Skin epidermis (tissue), 12 donors: ENCODE measurements at regions not wholly inside any gene's neighbourhood (a gene's known extent, or its start where the extent isn't known, plus 50 kb on each side); places are given as distances from the start of the nearest gene placed in this dataset.

ENCODE experiments used
- H3K27ac ChIP-seq, 21 experiments: fragments of 200-600 bp; sonication (generic) in 11 of 21; one replicate each; pipeline ENCODE4 v1.5.0; 2020; ENCODE audit warnings: mild to moderate bottlenecking in 3 of 21, inconsistent platforms in 2 of 21, moderate library complexity in 2 of 21
- H3K4me3 ChIP-seq, 7 experiments: fragments of 200-600 bp; sonication (generic) in 2 of 7; one replicate each; pipeline ENCODE4 v1.5.0; 2020; ENCODE audit warnings: inconsistent platforms in 2 of 7, mild to moderate bottlenecking in 2 of 7, moderate library complexity in 1 of 7

DNA sequence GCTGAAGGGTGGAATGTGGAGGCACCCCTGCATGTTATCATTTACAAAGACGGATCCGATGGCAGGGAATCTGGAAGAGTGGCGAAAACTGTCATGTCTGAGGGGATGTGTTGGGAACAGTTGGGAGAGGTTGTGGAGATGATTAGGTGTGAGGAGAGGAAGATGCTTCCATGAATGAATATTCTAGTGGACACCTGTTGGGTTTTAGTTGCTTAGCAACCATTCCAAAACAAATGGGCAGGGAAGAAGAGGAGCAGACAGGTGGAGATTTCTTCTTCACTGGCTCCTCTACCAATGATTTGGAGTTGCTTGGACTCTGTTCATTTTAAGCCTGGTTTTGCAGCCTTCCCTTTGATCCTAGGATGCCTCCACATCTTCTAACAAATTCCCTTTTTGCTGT lies 465.3 kb upstream of the CLINT1 start:
- H3K4me3 ChIP-seq = no peak overlapping the region

DNA sequence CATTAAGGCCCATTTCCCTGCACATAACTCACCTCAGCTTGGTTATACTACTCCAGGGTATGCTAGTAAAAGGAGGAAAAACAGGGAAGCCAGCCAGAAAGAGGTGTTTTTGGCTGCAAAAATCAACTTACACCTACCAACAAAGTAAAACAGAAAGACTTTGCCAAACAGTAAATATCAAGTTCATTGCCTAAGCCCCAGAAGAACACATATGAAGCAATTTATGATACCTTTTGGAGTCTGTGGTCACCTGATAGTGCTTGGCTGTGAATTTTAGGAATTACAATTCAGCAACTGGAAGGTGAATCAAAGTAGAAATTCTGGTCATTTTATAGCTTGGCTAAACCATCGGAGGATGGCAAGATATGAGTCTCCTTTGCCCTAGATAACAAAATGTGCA lies 463.7 kb upstream of the CLINT1 start:
- no peak overlapping the region for H3K27ac ChIP-seq
- H3K4me3 ChIP-seq = no peak overlapping the region

More for the DNA sequence above, 465.3 kb upstream of the CLINT1 start:
- H3K27ac ChIP-seq = no peak overlapping the region

DNA sequence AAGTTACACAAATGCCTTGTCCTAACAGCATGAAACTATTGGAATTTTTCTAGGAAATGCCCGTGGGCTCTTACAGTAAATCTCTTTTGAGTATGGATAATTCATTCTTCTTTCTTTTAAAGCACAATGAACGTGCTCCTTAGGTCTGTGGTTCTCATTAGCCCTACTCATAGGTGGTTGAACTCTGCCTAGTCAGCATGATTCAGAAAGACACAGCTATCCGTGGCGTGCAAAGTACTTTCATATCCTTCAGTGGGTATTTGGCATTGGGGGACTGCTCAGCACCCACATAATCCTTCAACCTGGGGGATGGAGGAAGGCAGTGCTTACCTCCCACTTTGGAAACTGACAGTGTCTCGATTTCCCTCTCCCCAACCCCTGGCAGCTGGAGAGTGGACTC lies 462.0 kb upstream of the CLINT1 start:
- H3K27ac ChIP-seq = no peak overlapping the region
- H3K4me3 ChIP-seq = no peak overlapping the region

DNA sequence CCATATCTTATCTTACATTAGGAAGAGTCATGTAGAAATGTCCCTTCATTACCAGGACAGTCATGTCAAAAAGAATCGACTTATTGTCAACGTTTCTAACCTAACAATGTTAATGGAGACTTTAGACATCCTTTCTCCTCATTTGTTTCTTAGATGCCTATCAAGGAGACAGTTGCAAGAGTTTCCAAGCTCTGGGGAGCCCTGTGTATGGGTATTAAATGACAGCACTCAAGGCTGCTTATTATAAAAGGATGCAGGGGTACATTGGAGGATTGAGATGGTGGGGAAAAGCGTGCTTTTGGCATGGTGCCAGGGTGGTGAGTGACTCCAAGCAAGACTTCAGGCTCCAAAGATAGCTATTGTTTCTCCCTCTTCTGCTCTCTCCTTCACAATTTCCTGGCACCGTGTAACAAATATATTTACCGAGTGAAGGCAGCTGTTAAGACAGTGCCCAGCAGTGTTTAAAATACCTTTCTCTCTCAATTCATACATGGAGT lies 461.3 kb upstream of the CLINT1 start:
- no peak overlapping the region for H3K4me3 ChIP-seq
- no peak overlapping the region for H3K27ac ChIP-seq

DNA sequence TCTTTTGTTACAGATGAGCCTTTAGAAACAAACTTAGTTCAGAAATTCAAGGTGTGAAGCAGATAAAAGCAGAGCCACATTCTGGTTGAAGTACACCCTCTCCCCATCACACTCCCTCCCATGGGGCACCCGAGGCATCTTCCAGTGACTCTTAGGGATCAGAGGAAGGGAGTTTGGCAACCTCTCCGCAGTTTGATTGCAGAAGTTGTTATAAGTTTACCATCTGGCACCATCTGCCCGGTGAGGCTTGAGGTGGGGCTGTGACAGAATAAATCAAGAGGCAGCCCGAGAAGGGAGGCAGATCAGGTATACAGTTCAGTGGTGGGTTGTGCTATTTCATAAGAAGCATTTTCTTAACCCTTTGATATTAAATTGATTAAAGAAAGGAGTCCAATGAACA lies 458.6 kb upstream of the CLINT1 start:
- no peak overlapping the region for H3K27ac ChIP-seq
- no peak overlapping the region for H3K4me3 ChIP-seq

DNA sequence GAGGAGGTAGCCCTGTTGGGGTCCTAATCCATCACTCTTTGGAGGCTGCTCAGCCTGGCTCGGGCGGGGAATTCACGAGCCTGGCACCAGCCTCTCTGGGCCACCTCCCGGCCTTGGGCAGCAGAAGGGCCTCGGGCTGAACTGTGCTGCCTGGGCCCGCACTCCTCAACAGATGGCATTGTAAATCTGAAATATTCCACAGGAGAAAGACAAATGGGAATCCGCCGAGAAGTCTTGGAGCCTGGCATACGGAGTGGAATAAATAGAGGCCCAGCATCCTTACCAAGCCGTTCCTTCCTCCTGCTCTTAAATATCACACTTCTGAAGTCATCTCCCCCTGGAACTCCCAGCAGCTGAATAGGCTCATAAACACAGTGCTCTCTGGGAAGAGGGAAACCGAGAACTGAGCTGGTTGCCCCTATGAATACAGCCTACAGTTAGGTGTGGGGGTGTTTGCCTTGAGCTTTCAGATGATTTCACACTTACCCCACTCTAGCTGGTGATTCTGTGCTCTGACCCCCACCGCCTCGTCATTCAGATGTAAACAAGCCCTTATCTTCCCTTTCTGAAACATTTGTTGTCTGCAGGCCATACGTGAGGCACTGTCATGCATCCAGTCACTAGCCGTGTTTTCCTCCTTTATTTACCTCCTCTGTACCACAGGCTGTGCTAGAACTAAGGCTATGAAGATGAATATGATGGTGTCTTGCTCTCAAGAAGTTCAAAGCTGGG lies 455.0 kb upstream of the CLINT1 start:
- no peak overlapping the region for H3K27ac ChIP-seq
- H3K4me3 ChIP-seq = no peak overlapping the region

DNA sequence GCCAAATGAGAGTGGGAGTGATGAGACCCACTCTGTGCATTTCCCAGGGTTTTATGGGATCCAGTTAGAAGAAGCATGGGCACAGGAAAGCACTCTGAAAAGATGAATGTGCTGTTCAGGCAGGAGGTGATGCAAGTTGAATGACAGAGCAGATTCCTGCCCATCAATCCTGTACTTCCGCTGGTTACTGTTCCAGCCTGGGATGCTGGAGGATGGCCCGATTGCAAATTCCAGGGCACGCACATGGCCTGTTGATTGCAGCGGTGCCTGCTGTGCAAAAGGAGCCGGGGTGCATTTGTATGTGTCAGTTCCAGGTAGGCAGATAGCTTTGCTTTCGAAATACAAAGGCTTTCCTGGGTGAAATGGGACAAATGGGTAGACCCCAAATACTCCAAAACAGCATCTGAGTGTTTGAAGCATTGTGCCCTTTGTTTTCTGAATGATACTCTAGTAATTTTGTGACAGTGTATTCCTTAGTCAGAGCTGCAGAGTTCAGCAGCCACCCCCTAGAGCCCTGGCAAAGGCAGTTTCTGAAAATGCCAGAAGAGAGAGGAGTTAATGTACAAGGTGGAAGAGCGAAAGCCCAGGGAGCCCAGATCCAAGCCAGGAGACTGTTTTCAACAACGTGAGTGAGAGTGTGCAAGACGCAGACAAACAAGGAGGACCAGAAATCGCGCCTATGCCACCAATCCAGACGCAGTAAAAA lies 454.2 kb upstream of the CLINT1 start:
- H3K27ac ChIP-seq = no peak overlapping the region
- no peak overlapping the region for H3K4me3 ChIP-seq

DNA sequence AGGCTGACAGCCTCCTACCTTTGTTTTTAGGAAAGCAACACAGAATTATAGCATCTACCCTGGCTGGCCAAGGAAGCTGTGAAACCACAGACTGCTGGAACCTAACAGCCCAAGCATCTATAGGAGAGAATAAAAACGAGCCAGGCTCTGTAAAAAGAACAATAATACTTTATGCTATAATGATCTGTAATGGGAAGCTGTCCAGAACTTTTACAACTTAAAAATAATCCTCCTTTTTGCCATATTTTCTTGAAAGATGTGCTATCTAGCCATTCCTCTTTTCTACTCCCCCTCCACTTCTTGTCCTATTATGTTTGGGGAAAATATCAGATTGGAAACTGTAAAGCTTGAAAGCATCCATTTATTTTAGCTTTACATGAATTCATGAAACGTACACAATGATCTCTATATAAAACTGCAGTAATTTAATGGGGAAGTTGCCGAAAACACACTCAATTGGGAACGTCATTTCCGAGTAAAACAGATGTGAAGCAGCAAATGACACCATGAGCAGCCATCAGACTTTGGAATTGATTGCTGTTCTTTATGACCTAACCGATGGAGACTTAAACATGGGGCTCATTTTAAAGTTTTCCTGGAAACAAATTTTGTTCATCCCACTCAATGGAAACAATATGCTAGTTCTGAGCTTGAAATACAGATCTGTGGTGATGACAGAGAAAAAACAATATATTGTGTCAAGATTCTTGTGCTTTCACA lies 450.3 kb upstream of the CLINT1 start:
- Histone ChIP-seq H3K27ac (no peak overlapping the region), H3K4me3 (no peak overlapping the region)

DNA sequence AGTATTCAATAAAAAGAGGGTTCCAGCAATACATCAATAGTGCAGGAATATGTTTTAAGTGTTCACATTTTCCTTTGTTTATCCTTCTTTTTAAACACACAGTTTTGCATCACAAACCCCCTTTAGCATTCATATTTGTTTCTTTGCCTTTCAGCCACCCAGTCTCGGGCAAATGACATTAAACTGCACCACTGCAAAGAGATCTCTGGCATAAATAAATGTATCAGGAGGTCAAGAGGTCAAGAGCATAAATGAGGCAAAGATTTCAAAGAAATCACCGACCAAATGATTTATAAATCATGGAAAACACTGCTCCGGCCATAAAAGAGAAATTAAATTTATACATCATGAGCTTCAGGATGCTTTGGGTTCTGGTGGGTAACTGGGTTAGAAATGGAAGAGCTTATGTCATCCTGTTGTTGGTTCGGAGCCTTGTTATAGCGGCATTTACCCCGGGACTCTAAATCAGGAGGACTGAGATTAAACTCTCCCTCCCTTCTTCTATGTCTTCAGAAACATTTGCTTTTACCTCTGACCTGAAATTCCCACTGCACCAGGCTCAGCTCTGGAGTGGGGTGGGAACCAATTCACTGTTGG lies 449.6 kb upstream of the CLINT1 start:
- Histone ChIP-seq H3K27ac (no peak overlapping the region), H3K4me3 (no peak overlapping the region)

DNA sequence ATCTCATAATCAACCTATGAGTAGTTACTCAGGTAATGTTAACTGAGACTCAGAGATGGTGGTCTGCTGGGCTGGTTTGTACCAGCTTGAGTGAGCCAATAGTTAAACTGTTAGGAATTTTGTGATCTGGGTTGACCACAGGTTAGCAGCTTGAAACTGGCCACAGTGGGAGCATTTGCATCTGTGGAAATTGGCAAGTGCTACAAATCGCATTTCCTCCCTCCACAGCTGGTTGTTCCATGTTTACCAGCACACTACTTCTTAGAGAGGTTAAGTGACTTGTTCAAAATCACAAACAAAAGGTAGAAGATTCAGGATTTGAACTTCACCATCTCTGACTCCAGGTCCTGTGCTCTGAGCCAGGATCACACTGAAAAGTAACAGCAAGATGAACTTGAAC lies 446.9 kb upstream of the CLINT1 start:
- no peak overlapping the region for H3K27ac ChIP-seq
- no peak overlapping the region for H3K4me3 ChIP-seq

DNA sequence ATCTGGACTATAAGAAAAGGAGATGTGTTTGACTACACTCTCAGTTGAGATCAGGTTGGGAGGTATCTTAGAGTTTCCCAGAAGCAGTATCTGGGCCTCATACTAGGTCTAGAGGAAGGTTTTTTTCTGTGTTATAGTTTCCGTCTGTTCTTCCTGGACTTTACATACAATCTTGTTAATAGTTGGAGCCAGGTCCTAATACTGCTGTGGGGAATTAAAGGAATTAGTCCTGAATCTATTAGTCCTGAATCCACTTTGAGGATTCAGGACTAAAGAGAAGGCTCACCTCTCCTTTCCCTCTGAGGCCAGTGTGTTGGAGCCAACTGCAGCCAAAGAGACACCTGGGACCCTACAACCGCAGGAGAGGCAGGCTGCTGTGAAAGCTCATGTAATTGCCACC lies 445.7 kb upstream of the CLINT1 start:
- no peak overlapping the region for H3K4me3 ChIP-seq
- no peak overlapping the region for H3K27ac ChIP-seq

DNA sequence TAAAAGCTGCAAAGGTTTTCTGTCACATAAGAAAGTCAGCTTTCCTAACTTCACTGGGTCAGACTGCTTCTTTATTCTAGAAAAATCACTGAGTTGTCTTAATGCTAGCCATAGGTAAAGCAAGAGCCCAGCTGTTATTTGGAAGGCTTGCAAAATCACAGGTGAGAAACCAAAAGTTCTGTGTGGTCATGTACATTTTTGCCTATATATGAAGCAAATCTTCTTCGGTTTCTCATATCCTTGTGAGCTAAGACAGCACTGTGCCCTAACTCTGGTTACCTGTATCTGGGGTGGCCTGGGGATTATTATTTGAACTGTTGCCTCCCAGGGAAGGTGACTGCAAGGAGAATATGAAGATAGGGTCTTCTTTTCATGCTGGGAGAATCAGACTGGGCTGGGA lies 444.9 kb upstream of the CLINT1 start:
- Histone ChIP-seq H3K4me3 (no peak overlapping the region), H3K27ac (no peak overlapping the region)

DNA sequence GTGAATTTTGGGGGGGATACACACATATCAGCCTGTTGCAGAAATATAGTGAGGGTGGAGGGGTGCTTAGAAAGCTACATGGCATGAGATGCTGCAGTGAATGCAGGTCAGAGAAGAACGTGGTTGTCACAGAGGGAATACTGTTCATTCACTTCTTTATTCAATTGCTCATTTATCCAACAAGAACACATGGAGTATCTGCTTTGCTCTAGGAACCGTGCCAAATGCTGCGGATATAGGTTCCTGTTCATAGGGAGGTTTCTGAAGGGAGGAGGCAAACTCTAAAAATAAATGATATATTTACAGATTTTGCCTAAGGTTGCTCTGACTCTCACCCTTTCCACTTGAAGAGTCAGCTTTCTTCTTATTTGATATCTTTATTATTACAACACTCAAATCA lies 444.3 kb upstream of the CLINT1 start:
- H3K4me3 ChIP-seq = no peak overlapping the region
- no peak overlapping the region for H3K27ac ChIP-seq

DNA sequence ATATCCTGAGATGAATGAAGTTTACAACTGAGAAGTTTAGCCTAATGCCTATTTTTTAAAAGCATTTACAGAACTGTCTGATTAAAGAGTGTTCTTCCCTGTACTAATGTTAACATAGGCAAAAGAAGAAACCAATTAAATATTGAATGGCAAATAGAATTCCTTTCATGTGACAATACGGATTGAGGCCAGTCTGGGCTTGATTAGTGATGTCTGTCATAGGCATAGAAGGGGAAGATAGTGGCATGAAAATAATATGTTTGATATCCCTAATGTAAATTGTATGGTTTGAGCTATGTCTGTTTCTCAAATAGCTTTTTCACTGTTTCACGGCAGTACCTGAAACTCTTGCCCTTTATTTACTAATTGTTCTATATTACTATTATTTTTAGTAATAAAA lies 443.1 kb upstream of the CLINT1 start:
- Histone ChIP-seq H3K4me3 (no peak overlapping the region), H3K27ac (no peak overlapping the region)

DNA sequence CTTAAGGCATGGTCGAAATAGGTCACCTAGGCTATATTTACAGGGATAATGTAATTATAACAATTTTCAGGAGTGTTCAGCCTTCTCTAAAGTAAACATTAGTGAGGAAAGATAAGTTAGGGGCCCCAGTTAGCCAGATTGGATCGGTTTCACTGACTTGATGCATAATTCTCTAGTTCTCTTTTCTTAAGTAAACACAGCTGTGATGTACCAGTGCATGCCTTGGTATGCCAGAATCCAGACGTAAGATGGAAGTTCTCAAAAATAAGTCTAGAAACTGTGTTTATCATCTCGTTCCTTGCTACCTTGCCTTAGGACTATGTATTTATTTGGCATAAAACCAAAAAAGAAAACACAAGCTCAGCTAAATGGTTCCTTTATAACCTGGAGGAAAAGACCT lies 442.2 kb upstream of the CLINT1 start:
- H3K4me3 ChIP-seq = no peak overlapping the region
- no peak overlapping the region for H3K27ac ChIP-seq

DNA sequence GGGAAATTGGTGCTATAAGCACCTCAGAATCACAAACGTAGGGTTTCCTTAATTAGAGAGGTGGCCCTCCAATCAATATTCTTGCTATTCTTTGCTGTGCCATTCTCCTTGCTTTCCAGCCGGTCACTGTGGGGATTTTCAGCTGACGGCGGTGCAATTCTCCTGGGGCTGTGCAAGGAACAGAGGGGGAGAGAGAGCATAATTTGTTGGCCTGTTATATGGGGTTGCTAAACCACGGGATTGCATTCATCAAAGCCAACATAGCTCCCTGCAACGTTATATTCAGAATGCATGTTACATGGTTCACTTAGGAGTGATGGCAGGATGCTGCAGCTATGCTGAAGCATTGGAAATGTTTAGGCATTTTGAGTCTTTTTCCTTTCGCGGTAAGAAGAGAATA lies 441.3 kb upstream of the CLINT1 start:
- Histone ChIP-seq H3K4me3 (no peak overlapping the region), H3K27ac (no peak overlapping the region)

DNA sequence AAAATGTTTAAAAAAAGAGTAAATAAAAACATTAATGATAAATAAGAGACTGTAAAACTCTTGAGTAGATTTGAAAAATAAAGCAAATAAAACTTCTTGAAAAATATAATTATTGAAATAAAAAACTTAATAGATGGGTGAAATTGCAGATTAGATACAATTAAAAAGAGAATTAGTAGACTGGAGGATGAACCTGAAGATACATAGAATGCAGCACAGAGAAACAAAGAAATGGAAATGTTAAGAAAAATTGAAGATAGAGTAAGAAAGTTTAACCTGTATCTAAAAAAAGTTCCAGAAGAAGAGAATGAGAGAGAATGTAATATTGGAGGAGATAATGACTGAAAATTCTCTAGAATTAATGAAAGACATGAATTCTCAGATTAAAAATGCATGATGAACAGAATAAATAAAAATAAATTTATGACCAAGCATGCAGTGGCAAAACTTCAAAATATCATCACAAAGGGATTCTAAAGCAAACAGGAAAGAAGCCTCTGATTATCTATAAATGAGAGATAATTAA lies 438.1 kb upstream of the CLINT1 start:
- H3K4me3 ChIP-seq = no peak overlapping the region
- no peak overlapping the region for H3K27ac ChIP-seq

DNA sequence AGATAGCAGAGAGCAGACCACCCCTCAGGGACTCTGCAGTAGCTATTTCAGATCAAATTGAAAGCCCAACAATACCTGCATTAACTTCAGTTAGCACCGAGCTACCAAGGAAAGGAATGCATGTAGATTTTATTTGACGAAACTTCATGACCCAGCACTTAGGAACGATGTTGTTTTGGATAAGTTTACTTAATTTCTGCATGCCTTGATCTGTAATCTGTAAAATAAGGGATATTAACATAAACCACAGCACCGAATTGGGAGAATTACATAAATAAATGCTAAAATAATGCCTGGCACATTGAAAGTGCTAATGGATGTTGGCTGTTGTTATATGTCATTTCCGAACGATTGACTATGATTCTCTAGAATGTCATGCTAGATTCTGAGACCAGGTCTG lies 435.8 kb upstream of the CLINT1 start:
- Histone ChIP-seq H3K4me3 (no peak overlapping the region), H3K27ac (no peak overlapping the region)

DNA sequence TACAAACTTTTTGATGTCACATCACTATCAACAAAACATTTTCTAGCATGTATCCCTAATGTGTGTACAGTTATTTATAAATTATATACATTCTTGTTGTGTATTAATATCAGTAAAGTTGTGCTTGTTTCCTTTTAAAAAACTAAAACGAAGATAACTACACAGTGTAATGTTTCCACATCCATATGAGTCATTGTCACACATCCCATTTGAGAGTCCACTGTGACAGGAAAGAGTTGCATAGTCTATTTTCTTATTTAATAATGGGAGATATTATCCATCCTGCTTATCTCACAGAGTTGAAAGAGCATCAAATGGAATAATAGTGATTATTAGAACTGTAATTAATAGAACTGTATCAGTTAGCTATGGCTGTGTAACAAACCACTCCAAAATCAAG lies 434.0 kb upstream of the CLINT1 start:
- H3K27ac ChIP-seq = no peak overlapping the region

DNA sequence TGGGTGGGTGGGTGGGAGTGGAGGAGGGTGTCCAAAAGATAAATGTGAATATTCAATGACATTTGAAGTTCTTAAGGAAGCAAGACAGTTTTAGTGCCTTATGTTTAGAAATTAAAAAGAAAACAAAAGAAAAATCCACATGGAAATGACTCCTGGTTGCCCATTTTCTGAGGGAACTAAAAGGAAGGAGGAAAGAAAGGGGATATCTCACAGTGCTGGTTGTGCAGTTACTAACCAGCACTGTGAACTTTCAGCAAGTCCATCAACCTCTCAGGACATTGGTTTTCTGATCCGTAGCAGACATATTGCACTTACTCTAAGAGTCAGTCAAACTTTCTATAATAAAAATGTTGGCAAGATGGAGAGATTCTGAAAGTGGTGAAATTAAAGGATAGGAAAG lies 431.0 kb upstream of the CLINT1 start:
- no peak overlapping the region for H3K4me3 ChIP-seq
- no peak overlapping the region for H3K27ac ChIP-seq

More for the DNA sequence above, 434.0 kb upstream of the CLINT1 start:
- no peak overlapping the region for H3K4me3 ChIP-seq
